Ascending aorta (tissue), 2 donors: ENCODE measurements at regions not wholly inside any gene's neighbourhood (a gene's known extent, or its start where the extent isn't known, plus 50 kb on each side); places are given as distances from the start of the nearest gene placed in this dataset.
A peak's percentile ranks its signal among the peaks of the same experiment; 100 is the strongest.

Experiments
- DNase-seq, 2 donors: peaks; one replicate each; pipeline ENCODE4 v3.0.0-alpha.2; 2019; ENCODE audit warnings: low spot score in 2 of 2
- H3K27ac ChIP-seq, 2 donors: fragments of 200-600 bp; sonication (generic); one replicate each; pipeline ENCODE4 v1.5.1; 2016 to 2017; ENCODE audit warnings: mild to moderate bottlenecking in 1 of 2
- H3K27me3 ChIP-seq: fragments of 200-600 bp; sonication (generic); one replicate; pipeline ENCODE4 v1.5.1; 2017
- H3K36me3 ChIP-seq, 2 donors: fragments of 200-600 bp; sonication (generic); one replicate each; pipeline ENCODE4 v1.5.1; 2016
- H3K4me1 ChIP-seq, 2 donors: fragments of 200-600 bp; sonication (generic); one replicate each; pipeline ENCODE4 v1.5.1; 2016 to 2017; ENCODE audit warnings: mild to moderate bottlenecking in 1 of 2
- H3K4me3 ChIP-seq, 2 donors: fragments of 200-600 bp; sonication (generic); one replicate each; pipeline ENCODE4 v1.5.1; 2016 to 2017; ENCODE audit warnings: mild to moderate bottlenecking in 1 of 2
- H3K9me3 ChIP-seq, 2 donors: fragments of 200-600 bp; sonication (generic); one replicate each; pipeline ENCODE4 v1.5.1; 2016
- intact Hi-C: fragments of 100-400 bp; cut with DNase I; formaldehyde crosslinking; loops from one replicate; pipeline ENCODE4 v1.15.1; 2023
- TF ChIP-seq, protein P1 (sequence below), 3 experiments: fragments of 200-600 bp in 2 of 3; fragments of 450-650 bp in 1 of 3; sonication (generic) in 2 of 3; IDR thresholded peaks; one replicate each; pipeline ENCODE4 v1.5.1; 2016 to 2019; ENCODE audit warnings: antibody characterized with exemption in 3 of 3, mild to moderate bottlenecking in 1 of 3, moderate library complexity in 1 of 3

GRCh38 chr10:91040343-91040742, 119.5 kb upstream of the ANKRD1 start:
- intact Hi-C loops = loop anchor here (5.0 kb wide), 1 partner anchor 122 kb away; no protein-coding TSS in a partner anchor
- H3K4me3 ChIP-seq = no peak overlapping the region
- H3K36me3 ChIP-seq = no peaks in the 10 kb centered on the region
- no peak overlapping the region for H3K27ac ChIP-seq
- no peak for DNase-seq
- TF ChIP-seq, protein P1, sequence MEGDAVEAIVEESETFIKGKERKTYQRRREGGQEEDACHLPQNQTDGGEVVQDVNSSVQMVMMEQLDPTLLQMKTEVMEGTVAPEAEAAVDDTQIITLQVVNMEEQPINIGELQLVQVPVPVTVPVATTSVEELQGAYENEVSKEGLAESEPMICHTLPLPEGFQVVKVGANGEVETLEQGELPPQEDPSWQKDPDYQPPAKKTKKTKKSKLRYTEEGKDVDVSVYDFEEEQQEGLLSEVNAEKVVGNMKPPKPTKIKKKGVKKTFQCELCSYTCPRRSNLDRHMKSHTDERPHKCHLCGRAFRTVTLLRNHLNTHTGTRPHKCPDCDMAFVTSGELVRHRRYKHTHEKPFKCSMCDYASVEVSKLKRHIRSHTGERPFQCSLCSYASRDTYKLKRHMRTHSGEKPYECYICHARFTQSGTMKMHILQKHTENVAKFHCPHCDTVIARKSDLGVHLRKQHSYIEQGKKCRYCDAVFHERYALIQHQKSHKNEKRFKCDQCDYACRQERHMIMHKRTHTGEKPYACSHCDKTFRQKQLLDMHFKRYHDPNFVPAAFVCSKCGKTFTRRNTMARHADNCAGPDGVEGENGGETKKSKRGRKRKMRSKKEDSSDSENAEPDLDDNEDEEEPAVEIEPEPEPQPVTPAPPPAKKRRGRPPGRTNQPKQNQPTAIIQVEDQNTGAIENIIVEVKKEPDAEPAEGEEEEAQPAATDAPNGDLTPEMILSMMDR (IDR thresholded peaks at IDR 0.05) = no peak
- no peaks in the 10 kb centered on the region for H3K4me1 ChIP-seq
- no peaks in the 10 kb centered on the region for H3K27me3 ChIP-seq
- no peaks in the 10 kb centered on the region for H3K9me3 ChIP-seq

- TF ChIP-seq, protein P1 (IDR thresholded peaks at IDR 0.05) = no peak
- DNase-seq = no peak
- H3K9me3 ChIP-seq = no peaks in the 10 kb centered on the region
- intact Hi-C loops = loop anchor here (5.0 kb wide), 1 partner anchor 120 kb away; no protein-coding TSS in a partner anchor
- no peaks in the 10 kb centered on the region for H3K36me3 ChIP-seq
- no peak overlapping the region for H3K4me3 ChIP-seq
- no peak overlapping the region for H3K27ac ChIP-seq
- no peaks in the 10 kb centered on the region for H3K27me3 ChIP-seq
- H3K4me1 ChIP-seq = no peaks in the 10 kb centered on the region
Observed at GRCh38 chr10:91042069-91042468, 121.2 kb upstream of the ANKRD1 start.

DNA sequence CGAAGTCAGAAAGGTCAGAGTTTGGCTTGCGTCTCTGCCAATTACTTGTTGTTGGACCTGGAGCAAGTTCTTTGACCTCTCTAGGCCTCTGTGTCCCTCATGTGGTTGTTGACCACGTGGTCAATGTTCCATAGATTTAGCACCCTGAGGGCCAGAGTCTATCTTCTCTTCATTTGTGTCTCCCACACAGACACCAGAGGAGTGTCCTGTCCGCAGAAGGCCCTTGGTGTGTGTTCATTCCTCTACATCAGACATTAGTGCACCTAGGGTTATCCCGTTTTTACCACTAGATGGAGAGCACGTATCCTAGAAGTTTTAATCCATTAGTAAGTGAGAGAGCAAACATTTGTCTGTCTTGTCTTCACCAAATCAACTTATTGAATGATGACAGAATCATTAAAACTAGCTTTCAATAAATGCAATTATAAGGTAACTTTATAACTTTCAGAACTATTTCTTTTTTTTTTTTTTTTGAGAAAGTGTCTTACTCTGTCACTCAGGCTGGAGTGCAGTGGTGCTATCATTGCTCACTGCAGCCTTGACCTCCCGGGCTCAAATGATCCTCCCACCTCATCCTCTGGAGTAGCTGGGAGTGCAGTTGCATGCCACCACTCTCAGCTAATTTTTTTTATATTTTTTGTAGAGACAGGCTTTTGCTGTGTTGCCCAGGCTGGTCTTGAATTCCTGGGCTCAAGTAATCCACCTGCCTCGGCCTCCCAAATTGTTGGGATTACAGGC, 122.5 kb upstream of the ANKRD1 start:
- TF ChIP-seq, protein P1 (IDR thresholded peaks at IDR 0.05) = peak in 2 of 3 experiments; percentile 38 to 62
- intact Hi-C loops = loop anchor here (1.0 to 5.0 kb wide), 2 partner anchors 119 to 208 kb away; no protein-coding TSS in a partner anchor
- no peak overlapping the region for H3K27ac ChIP-seq
- DNase-seq = no peak
- H3K27me3 ChIP-seq = no peaks in the 10 kb centered on the region
- H3K9me3 ChIP-seq = no peaks in the 10 kb centered on the region
- H3K4me3 ChIP-seq = no peak overlapping the region
- H3K4me1 ChIP-seq = peaks cover 0 to 5% of the 10 kb centered on the region in 2 donors
- no peaks in the 10 kb centered on the region for H3K36me3 ChIP-seq

GRCh38 chr10:91046869-91047268, 126.0 kb upstream of the ANKRD1 start:
- no peak for DNase-seq
- H3K4me3 ChIP-seq = no peak overlapping the region
- TF ChIP-seq, protein P1 (IDR thresholded peaks at IDR 0.05) = no peak
- H3K9me3 ChIP-seq = no peaks in the 10 kb centered on the region
- H3K4me1 ChIP-seq = peaks cover 0 to 17% of the 10 kb centered on the region in 2 donors
- peak overlapping the region; percentile 12 to 29 for H3K27ac ChIP-seq
- H3K27me3 ChIP-seq = no peaks in the 10 kb centered on the region
- intact Hi-C loops = no loop called here
- no peaks in the 10 kb centered on the region for H3K36me3 ChIP-seq

DNA sequence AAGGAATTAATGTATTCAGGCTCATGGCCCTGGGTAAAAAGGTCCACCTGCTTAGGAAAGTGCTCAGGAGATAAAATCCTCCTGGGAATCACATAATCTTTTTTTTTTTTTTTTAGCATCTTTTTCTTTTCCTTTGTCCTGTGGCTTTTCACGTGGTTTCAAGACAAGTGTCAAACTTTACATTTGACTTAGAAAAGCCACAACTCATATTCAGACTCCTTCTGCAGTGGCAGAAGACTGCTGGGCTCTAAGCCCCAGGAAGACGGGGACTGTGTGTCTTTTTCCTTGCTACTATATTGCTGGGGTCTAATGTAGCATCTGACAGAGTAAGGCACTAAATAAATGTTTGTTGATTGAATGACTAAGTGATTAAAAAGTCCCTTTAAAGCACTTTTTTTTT, 127.5 kb upstream of the ANKRD1 start:
- Histone ChIP-seq H3K27ac (no peak overlapping the region), H3K36me3 (no peaks in the 10 kb centered on the region), H3K27me3 (no peaks in the 10 kb centered on the region), H3K4me3 (no peak overlapping the region), H3K9me3 (no peaks in the 10 kb centered on the region), H3K4me1 (peaks cover 0 to 20% of the 10 kb centered on the region in 2 donors)
- no peak for DNase-seq
- intact Hi-C loops = no loop called here
- TF ChIP-seq, protein P1 (IDR thresholded peaks at IDR 0.05) = no peak
